PC-9 (cell line): ENCODE measurements at regions not wholly inside any gene's neighbourhood (a gene's known extent, or its start where the extent isn't known, plus 50 kb on each side); places are given as distances from the start of the nearest gene placed in this dataset.

Experiments used
- CTCF ChIP-seq: fragments of 200-600 bp; sonication (generic); conservative IDR thresholded peaks from 2 replicates; pipeline ENCODE4 v1.6.1; 2017; ENCODE audit warnings: mixed run types, antibody characterized with exemption, mild to moderate bottlenecking, moderate library complexity
- EZH2 ChIP-seq: fragments of 200-600 bp; sonication (generic); IDR thresholded peaks from 2 replicates; pipeline ENCODE4 v1.8.0; 2017; ENCODE audit warnings: antibody characterized with exemption, low read depth

DNA sequence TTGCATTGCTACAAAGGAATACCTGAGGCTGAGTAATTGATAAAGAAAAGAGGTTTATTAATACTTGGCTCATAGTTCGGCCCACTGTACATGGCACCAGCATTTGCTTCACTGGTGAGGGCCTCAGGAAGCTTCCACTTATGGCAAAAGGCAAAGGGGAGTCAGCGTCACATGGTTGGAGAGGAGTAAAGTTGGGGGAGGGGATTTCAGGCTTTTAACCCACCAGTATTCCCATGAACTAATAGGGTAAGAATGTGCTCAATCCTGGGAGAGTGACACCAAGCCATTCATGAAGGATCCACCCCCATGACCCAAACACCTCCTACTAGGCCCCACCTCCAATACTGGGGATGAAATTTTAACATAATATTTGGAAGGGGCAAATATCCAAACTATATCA lies 82.5 kb upstream of the MYCBP2 start:
- TF ChIP-seq CTCF (no peak), EZH2 (no peak)
